GM23248 (cell line): ENCODE measurements at regions not wholly inside any gene's neighbourhood (a gene's known extent, or its start where the extent isn't known, plus 50 kb on each side); places are given as distances from the start of the nearest gene placed in this dataset.

Experiments used
- EZH2 ChIP-seq: fragments of 200-600 bp; sonication (generic); IDR thresholded peaks from 2 replicates; pipeline ENCODE4 v1.6.1; 2018; ENCODE audit warnings: antibody characterized with exemption, mild to moderate bottlenecking; ENCODE audit not compliant: insufficient read depth, poor library complexity, severe bottlenecking
- EZH2phosphoT487 ChIP-seq: fragments of 200-600 bp; sonication (generic); IDR thresholded peaks from 2 replicates; pipeline ENCODE4 v1.6.1; 2018; ENCODE audit warnings: antibody characterized with exemption, moderate library complexity, mild to moderate bottlenecking, low read depth; ENCODE audit not compliant: insufficient read depth

- TF ChIP-seq EZH2 (no peak), EZH2phosphoT487 (no peak)
These were observed 293.3 kb downstream of the MAN2A1 start for GRCh38 chr5:109982966-109983534.
